ENCODE measurements at regions not wholly inside any gene's neighbourhood (a gene's known extent, or its start where the extent isn't known, plus 50 kb on each side); places are given as distances from the start of the nearest gene placed in this dataset.

- in situ Hi-C loops (cut with MboI; ENCODE audit: low sequenced_read_pairs) = no loop called here
- no peak for DNase-seq (ENCODE audit: low spot score in 2 of 2)
- no peak overlapping the region for H3K4me3 ChIP-seq
- H3K4me1 ChIP-seq = no peaks in the 10 kb centered on the region
- H3K27me3 ChIP-seq (ENCODE audit: low read depth) = no peaks in the 10 kb centered on the region
- no peaks in the 10 kb centered on the region for H3K9me3 ChIP-seq
- H3K36me3 ChIP-seq (replicated peaks) = no peaks in the 10 kb centered on the region
Observed at GRCh38 chr10:36681751-36682632, 443.4 kb upstream of the ANKRD30A start.

GRCh38 chr10:36679554-36679953 lies 445.8 kb upstream of the ANKRD30A start:
- in situ Hi-C loops (cut with MboI; ENCODE audit: low sequenced_read_pairs) = no loop called here
- DNase-seq (ENCODE audit: low spot score in 2 of 2) = no peak
- no peaks in the 10 kb centered on the region for H3K27me3 ChIP-seq (ENCODE audit: low read depth)
- H3K4me3 ChIP-seq = no peak overlapping the region
- no peaks in the 10 kb centered on the region for H3K9me3 ChIP-seq
- no peaks in the 10 kb centered on the region for H3K36me3 ChIP-seq (replicated peaks)
- no peaks in the 10 kb centered on the region for H3K4me1 ChIP-seq

- Histone ChIP-seq H3K4me3 (no peak overlapping the region), H3K9me3 (no peaks in the 10 kb centered on the region), H3K27me3 (ENCODE audit: low read depth) (no peaks in the 10 kb centered on the region), H3K4me1 (no peaks in the 10 kb centered on the region), H3K36me3 (replicated peaks) (no peaks in the 10 kb centered on the region)
- in situ Hi-C loops (cut with MboI; ENCODE audit: low sequenced_read_pairs) = no loop called here
- DNase-seq (ENCODE audit: low spot score in 2 of 2) = no peak
Observed at GRCh38 chr10:36677431-36677768, 448.0 kb upstream of the ANKRD30A start.

- DNase-seq (ENCODE audit: low spot score in 2 of 2) = no peak
- no peak overlapping the region for H3K4me3 ChIP-seq
- no peaks in the 10 kb centered on the region for H3K4me1 ChIP-seq
- H3K9me3 ChIP-seq = no peaks in the 10 kb centered on the region
- H3K27me3 ChIP-seq (ENCODE audit: low read depth) = no peaks in the 10 kb centered on the region
- in situ Hi-C loops (cut with MboI; ENCODE audit: low sequenced_read_pairs) = no loop called here
- H3K36me3 ChIP-seq (replicated peaks) = no peaks in the 10 kb centered on the region
Observed at GRCh38 chr10:36676756-36677430, 448.5 kb upstream of the ANKRD30A start.

- in situ Hi-C loops (cut with MboI; ENCODE audit: low sequenced_read_pairs) = no loop called here
- no peaks in the 10 kb centered on the region for H3K36me3 ChIP-seq (replicated peaks)
- H3K4me1 ChIP-seq = no peaks in the 10 kb centered on the region
- DNase-seq (ENCODE audit: low spot score in 2 of 2) = no peak
- no peak overlapping the region for H3K4me3 ChIP-seq
- H3K27me3 ChIP-seq (ENCODE audit: low read depth) = no peaks in the 10 kb centered on the region
- H3K9me3 ChIP-seq = no peaks in the 10 kb centered on the region
Observed at GRCh38 chr10:36676321-36676720, 449.1 kb upstream of the ANKRD30A start.

GRCh38 chr10:36675458-36675880 lies 449.9 kb upstream of the ANKRD30A start:
- Histone ChIP-seq H3K27me3 (ENCODE audit: low read depth) (no peaks in the 10 kb centered on the region), H3K9me3 (no peaks in the 10 kb centered on the region), H3K36me3 (replicated peaks) (no peaks in the 10 kb centered on the region), H3K4me1 (no peaks in the 10 kb centered on the region), H3K4me3 (no peak overlapping the region)
- in situ Hi-C loops (cut with MboI; ENCODE audit: low sequenced_read_pairs) = no loop called here
- no peak for DNase-seq (ENCODE audit: low spot score in 2 of 2)

- no peaks in the 10 kb centered on the region for H3K27me3 ChIP-seq (ENCODE audit: low read depth)
- in situ Hi-C loops (cut with MboI; ENCODE audit: low sequenced_read_pairs) = no loop called here
Observed at GRCh38 chr10:36671607-36672006, 453.8 kb upstream of the ANKRD30A start.

GRCh38 chr10:36670621-36671402 lies 454.6 kb upstream of the ANKRD30A start:
- Histone ChIP-seq H3K36me3 (replicated peaks) (no peaks in the 10 kb centered on the region), H3K4me3 (no peak overlapping the region), H3K9me3 (no peaks in the 10 kb centered on the region), H3K4me1 (no peaks in the 10 kb centered on the region), H3K27me3 (ENCODE audit: low read depth) (no peaks in the 10 kb centered on the region)
- in situ Hi-C loops (cut with MboI; ENCODE audit: low sequenced_read_pairs) = no loop called here
- DNase-seq (ENCODE audit: low spot score in 2 of 2) = no peak

More at GRCh38 chr10:36671607-36672006, 453.8 kb upstream of the ANKRD30A start:
- Histone ChIP-seq H3K4me1 (no peaks in the 10 kb centered on the region), H3K9me3 (no peaks in the 10 kb centered on the region), H3K36me3 (replicated peaks) (no peaks in the 10 kb centered on the region), H3K4me3 (no peak overlapping the region)
- DNase-seq (ENCODE audit: low spot score in 2 of 2) = no peak

GRCh38 chr10:36669615-36670352 lies 455.6 kb upstream of the ANKRD30A start:
- no peak for DNase-seq (ENCODE audit: low spot score in 2 of 2)
- Histone ChIP-seq H3K27me3 (ENCODE audit: low read depth) (no peaks in the 10 kb centered on the region), H3K36me3 (replicated peaks) (no peaks in the 10 kb centered on the region), H3K4me1 (no peaks in the 10 kb centered on the region), H3K9me3 (no peaks in the 10 kb centered on the region), H3K4me3 (no peak overlapping the region)
- in situ Hi-C loops (cut with MboI; ENCODE audit: low sequenced_read_pairs) = no loop called here

- Histone ChIP-seq H3K27me3 (ENCODE audit: low read depth) (no peaks in the 10 kb centered on the region), H3K4me3 (no peak overlapping the region), H3K4me1 (no peaks in the 10 kb centered on the region), H3K9me3 (no peaks in the 10 kb centered on the region; the same call in 1 of the 2 replicates), H3K36me3 (replicated peaks) (no peaks in the 10 kb centered on the region)
- DNase-seq (ENCODE audit: low spot score in 2 of 2) = no peak
- in situ Hi-C loops (cut with MboI; ENCODE audit: low sequenced_read_pairs) = no loop called here
Observed at GRCh38 chr10:36666451-36666850, 458.9 kb upstream of the ANKRD30A start.

GRCh38 chr10:36662571-36662970 lies 462.8 kb upstream of the ANKRD30A start:
- in situ Hi-C loops (cut with MboI; ENCODE audit: low sequenced_read_pairs) = no loop called here

GRCh38 chr10:36650274-36650673 lies 475.1 kb upstream of the ANKRD30A start:
- in situ Hi-C loops (cut with MboI; ENCODE audit: low sequenced_read_pairs) = no loop called here
- H3K4me3 ChIP-seq = no peak overlapping the region
- no peaks in the 10 kb centered on the region for H3K27me3 ChIP-seq (ENCODE audit: low read depth)
- H3K36me3 ChIP-seq (replicated peaks) = no peaks in the 10 kb centered on the region
- H3K4me1 ChIP-seq = no peaks in the 10 kb centered on the region
- DNase-seq (ENCODE audit: low spot score in 2 of 2) = no peak
- no peaks in the 10 kb centered on the region for H3K9me3 ChIP-seq

More at GRCh38 chr10:36662571-36662970, 462.8 kb upstream of the ANKRD30A start:
- H3K27me3 ChIP-seq (ENCODE audit: low read depth) = no peaks in the 10 kb centered on the region
- no peaks in the 10 kb centered on the region; the same call in 1 of the 2 replicates for H3K9me3 ChIP-seq
- H3K4me1 ChIP-seq = no peaks in the 10 kb centered on the region
- no peak for DNase-seq (ENCODE audit: low spot score in 2 of 2)
- no peak overlapping the region for H3K4me3 ChIP-seq
- no peaks in the 10 kb centered on the region for H3K36me3 ChIP-seq (replicated peaks)

- Histone ChIP-seq H3K36me3 (replicated peaks) (no peaks in the 10 kb centered on the region), H3K4me3 (no peak overlapping the region), H3K9me3 (no peaks in the 10 kb centered on the region), H3K4me1 (no peaks in the 10 kb centered on the region), H3K27me3 (ENCODE audit: low read depth) (no peaks in the 10 kb centered on the region)
- no peak for DNase-seq (ENCODE audit: low spot score in 2 of 2)
- in situ Hi-C loops (cut with MboI; ENCODE audit: low sequenced_read_pairs) = no loop called here
Observed at GRCh38 chr10:36647540-36647939, 477.9 kb upstream of the ANKRD30A start.

Data from HAP-1 (cell line).